CD14-positive monocyte (primary cell): ENCODE measurements at regions not wholly inside any gene's neighbourhood (a gene's known extent, or its start where the extent isn't known, plus 50 kb on each side); places are given as distances from the start of the nearest gene placed in this dataset.

ENCODE experiments used
- DNase-seq, 3 donors: peaks; one replicate each; pipeline ENCODE4 v3.0.0-alpha.2; 2011 to 2022
- H2AFZ ChIP-seq: 2 replicates; pipeline ENCODE4 v1.6.0; 2012; ENCODE audit warnings: mild to moderate bottlenecking, low read depth, low read length, inconsistent platforms; ENCODE audit not compliant: insufficient read depth, poor library complexity, severe bottlenecking
- H3K27ac ChIP-seq, 2 donors: 1 replicate in 1 of 2; 2 replicates in 1 of 2; pipeline ENCODE4 v1.5.1; 2012 to 2013; ENCODE audit warnings: low read length in 2 of 2, control low read depth in 1 of 2, inconsistent platforms in 1 of 2, low read depth in 1 of 2, mild to moderate bottlenecking in 1 of 2
- H3K27me3 ChIP-seq, 2 donors: one replicate each; pipeline versions ENCODE4 v1.6.0 to v1.6.1; 2011 to 2013; ENCODE audit warnings: low read length in 2 of 2; ENCODE audit not compliant: control insufficient read depth in 2 of 2, insufficient read depth in 2 of 2
- H3K36me3 ChIP-seq, 2 donors: replicated peaks in 1 of 2; 1 replicate in 1 of 2; 2 replicates in 1 of 2; pipeline versions ENCODE4 v1.5.1 to v1.6.1; 2012 to 2013; ENCODE audit warnings: low read length in 2 of 2, control low read depth in 1 of 2, inconsistent platforms in 1 of 2, mild to moderate bottlenecking in 1 of 2; ENCODE audit not compliant: insufficient read depth in 2 of 2, control insufficient read depth in 1 of 2
- H3K4me1 ChIP-seq, 2 donors: 1 replicate in 1 of 2; 2 replicates in 1 of 2; pipeline versions ENCODE4 v1.5.1 to v1.6.1; 2012 to 2013; ENCODE audit warnings: low read length in 2 of 2, control low read depth in 1 of 2, inconsistent platforms in 1 of 2, mild to moderate bottlenecking in 1 of 2, moderate library complexity in 1 of 2; ENCODE audit not compliant: insufficient read depth in 2 of 2, control insufficient read depth in 1 of 2
- H3K4me2 ChIP-seq: replicated peaks from 2 replicates; pipeline ENCODE3; 2012; ENCODE audit warnings: low read length, moderate library complexity, mild to moderate bottlenecking; ENCODE audit not compliant: poor library complexity, severe bottlenecking; ENCODE audit errors: extremely low read depth
- H3K4me3 ChIP-seq, 3 experiments: fragments of 200-600 bp in 1 of 3; sonication (generic) in 1 of 3; replicated peaks in 1 of 3; 1 replicate in 2 of 3; 2 replicates in 1 of 3; pipeline ENCODE4 v1.5.1; 2011 to 2013; ENCODE audit warnings: low read length in 3 of 3, mild to moderate bottlenecking in 3 of 3, control low read depth in 2 of 3, low read depth in 2 of 3, inconsistent platforms in 1 of 3, moderate library complexity in 1 of 3
- H3K79me2 ChIP-seq: 2 replicates; pipeline ENCODE4 v1.6.0; 2012; ENCODE audit warnings: mild to moderate bottlenecking, control low read depth, inconsistent platforms, low read length, moderate library complexity; ENCODE audit not compliant: insufficient read depth
- H3K9ac ChIP-seq: 2 replicates; pipeline ENCODE4 v1.6.0; 2017; ENCODE audit warnings: low read length, mild to moderate bottlenecking; ENCODE audit not compliant: insufficient read depth, poor library complexity, severe bottlenecking
- H3K9me3 ChIP-seq, 2 donors: replicated peaks in 1 of 2; 1 replicate in 1 of 2; 2 replicates in 1 of 2; pipeline versions ENCODE4 v1.5.1 to v1.6.1; 2012 to 2013; ENCODE audit warnings: low read length in 2 of 2, control low read depth in 1 of 2; ENCODE audit not compliant: control insufficient read depth in 1 of 2, insufficient read depth in 1 of 2
- H4K20me1 ChIP-seq: 2 replicates; pipeline ENCODE4 v1.6.0; 2012; ENCODE audit warnings: mild to moderate bottlenecking, low read length, control low read depth, moderate library complexity; ENCODE audit not compliant: insufficient read depth
- H3K27ac Mint-ChIP-seq, 7 donors: one replicate each; pipeline ENCODE4 v1.8.0; 2020; ENCODE audit warnings: mild to moderate bottlenecking in 7 of 7, mixed read lengths in 7 of 7, moderate library complexity in 6 of 7, inconsistent platforms in 2 of 7
- H3K27me3 Mint-ChIP-seq, 3 donors: one replicate each; pipeline ENCODE4 v1.8.0; 2021 to 2022; ENCODE audit warnings: low read depth in 3 of 3, mild to moderate bottlenecking in 3 of 3, mixed read lengths in 3 of 3, moderate library complexity in 3 of 3, inconsistent platforms in 1 of 3
- H3K36me3 Mint-ChIP-seq, 2 donors: one replicate each; pipeline ENCODE4 v1.8.0; 2020; ENCODE audit warnings: mixed read lengths in 2 of 2, inconsistent platforms in 1 of 2, mild to moderate bottlenecking in 1 of 2
- H3K4me1 Mint-ChIP-seq: one replicate; pipeline ENCODE4 v1.8.0; 2020; ENCODE audit warnings: mild to moderate bottlenecking, mixed read lengths
- H3K4me3 Mint-ChIP-seq, 2 donors: one replicate each; pipeline ENCODE4 v1.8.0; 2020; ENCODE audit warnings: mild to moderate bottlenecking in 2 of 2, mixed read lengths in 2 of 2, moderate library complexity in 1 of 2
- H3K9me3 Mint-ChIP-seq, 7 donors: one replicate each; pipeline ENCODE4 v1.8.0; 2020 to 2022; ENCODE audit warnings: mixed read lengths in 7 of 7, mild to moderate bottlenecking in 6 of 7, moderate library complexity in 6 of 7, inconsistent platforms in 2 of 7
- CTCF ChIP-seq: fragments of 200-600 bp; IDR thresholded peaks from one replicate; pipeline ENCODE4 v1.8.0; 2022; ENCODE audit warnings: antibody characterized with exemption, mild to moderate bottlenecking
- WGBS: methylation state at CpG from one replicate; pipeline ENCODE4 v1.1.5; 2013; ENCODE audit warnings: missing lambda C conversion rate; ENCODE audit not compliant: insufficient coverage; 5-methylcytosine and 5-hydroxymethylcytosine counted together
- intact Hi-C, 2 donors: fragments of 100-400 bp; cut with micrococcal nuclease; formaldehyde crosslinking; loops; one replicate each; pipeline versions ENCODE4 v1.15.0 to v1.15.1; 2023

DNA sequence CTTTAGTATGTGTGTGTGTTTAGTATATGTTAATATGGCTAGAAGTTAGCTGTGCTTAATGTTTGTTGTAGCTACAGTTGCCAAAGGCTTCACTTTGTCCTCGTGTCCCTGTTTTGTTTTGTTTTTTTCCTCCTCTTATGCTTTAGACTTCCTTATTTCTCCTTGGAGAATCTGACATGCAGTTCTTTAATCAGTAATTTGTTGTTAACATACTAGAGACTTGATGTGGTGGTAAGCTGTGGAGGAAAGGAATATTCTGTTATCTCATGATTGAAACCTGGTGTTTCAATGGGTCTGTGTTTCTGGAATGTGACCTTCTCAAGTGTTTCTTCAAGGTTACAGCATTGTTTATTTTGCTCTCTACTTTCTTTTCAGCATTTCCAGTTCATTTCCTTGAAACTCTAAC, 515.6 kb upstream of the ST8SIA4 start:
- Mint-ChIP-seq H3K4me1 (no peaks in the 10 kb centered on the region), H3K9me3 (peaks cover 0 to 1% (median 0%) of the 10 kb centered on the region in 7 donors), H3K36me3 (no peaks in the 10 kb centered on the region), H3K4me3 (no peak overlapping the region), H3K27ac (no peak overlapping the region), H3K27me3 (no peaks in the 10 kb centered on the region)
- H3K9me3 ChIP-seq = no peaks in the 10 kb centered on the region
- no peak for TF ChIP-seq CTCF
- no peaks in the 10 kb centered on the region for H4K20me1 ChIP-seq
- intact Hi-C loops = no loop called here
- WGBS = no CpG with 5 or more reads among the region's 1 CpG
- no peak overlapping the region for H2AFZ ChIP-seq
- no peak overlapping the region for H3K4me2 ChIP-seq
- H3K4me3 ChIP-seq = no peak overlapping the region
- H3K79me2 ChIP-seq = no peaks in the 10 kb centered on the region
- H3K9ac ChIP-seq = no peak overlapping the region
- no peak for DNase-seq
- H3K27me3 ChIP-seq = no peaks in the 10 kb centered on the region
- H3K4me1 ChIP-seq = no peaks in the 10 kb centered on the region
- no peak overlapping the region for H3K27ac ChIP-seq
- no peaks in the 10 kb centered on the region for H3K36me3 ChIP-seq

GRCh38 chr5:101404531-101404930, 501.4 kb upstream of the ST8SIA4 start:
- no peaks in the 10 kb centered on the region for H3K4me1 ChIP-seq
- no peak for TF ChIP-seq CTCF
- H3K9ac ChIP-seq = no peak overlapping the region
- H3K79me2 ChIP-seq = no peaks in the 10 kb centered on the region
- no peak overlapping the region for H3K27ac ChIP-seq
- H3K27me3 ChIP-seq = no peaks in the 10 kb centered on the region
- no peaks in the 10 kb centered on the region for H3K4me1 Mint-ChIP-seq
- H3K27me3 Mint-ChIP-seq = no peaks in the 10 kb centered on the region
- H2AFZ ChIP-seq = no peak overlapping the region
- WGBS = 100% methylated on average over 1 of the region's 1 CpG
- H3K36me3 ChIP-seq = no peaks in the 10 kb centered on the region
- H3K9me3 ChIP-seq = no peaks in the 10 kb centered on the region
- DNase-seq = no peak
- H4K20me1 ChIP-seq = no peaks in the 10 kb centered on the region
- H3K36me3 Mint-ChIP-seq = no peaks in the 10 kb centered on the region
- H3K4me2 ChIP-seq = no peak overlapping the region
- H3K4me3 Mint-ChIP-seq = no peak overlapping the region
- H3K4me3 ChIP-seq = no peak overlapping the region
- H3K27ac Mint-ChIP-seq = no peak overlapping the region
- H3K9me3 Mint-ChIP-seq = peaks cover 0 to 6% (median 0%) of the 10 kb centered on the region in 7 donors
- intact Hi-C loops = no loop called here
